Ishikawa (cell line): ENCODE measurements at regions not wholly inside any gene's neighbourhood (a gene's known extent, or its start where the extent isn't known, plus 50 kb on each side); places are given as distances from the start of the nearest gene placed in this dataset.

Experiments used
- CEBPB ChIP-seq: IDR thresholded peaks from 2 replicates; pipeline ENCODE4 v1.6.1; 2012
- CREB1 ChIP-seq: IDR thresholded peaks from 2 replicates; pipeline ENCODE4 v1.6.1; 2012; ENCODE audit warnings: low read depth
- EP300 ChIP-seq: IDR thresholded peaks from 2 replicates; pipeline ENCODE4 v1.6.1; 2012; ENCODE audit warnings: borderline replicate concordance
- RAD21 ChIP-seq: IDR thresholded peaks from 2 replicates; pipeline ENCODE4 v1.6.1; 2012; ENCODE audit warnings: low read depth
- YY1 ChIP-seq: IDR thresholded peaks from 2 replicates; pipeline ENCODE4 v1.6.1; 2012; ENCODE audit warnings: low read depth
- TF ChIP-seq, protein P1 (sequence below): IDR thresholded peaks from 2 replicates; pipeline ENCODE4 v1.6.1; 2012; ENCODE audit warnings: low read depth, mild to moderate bottlenecking
- TF ChIP-seq, protein P2 (sequence below): IDR thresholded peaks from 2 replicates; pipeline ENCODE4 v1.6.1; 2012

DNA sequence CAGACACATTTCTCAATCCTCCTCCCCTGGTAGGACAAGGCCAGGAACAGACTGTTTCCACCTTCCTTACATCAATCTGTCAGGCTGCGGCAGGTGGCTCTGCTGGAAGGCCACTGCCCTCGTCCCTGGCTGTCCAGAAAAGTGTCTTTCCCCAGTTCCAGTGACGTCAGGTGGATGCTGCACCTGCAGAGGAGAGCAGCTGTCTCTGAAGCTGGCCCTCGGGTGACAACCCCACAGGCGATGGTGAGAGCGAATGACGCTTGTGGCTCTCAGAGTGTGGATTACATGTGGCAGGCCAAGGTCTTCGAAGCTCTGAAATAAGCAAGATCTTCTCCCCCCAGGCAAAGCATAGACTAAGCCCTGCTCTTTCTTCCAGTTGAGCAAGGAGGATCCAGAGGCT is 146.9 kb upstream of the RET start:
- TF ChIP-seq CREB1, result no peak
- no peak for TF ChIP-seq RAD21
- TF ChIP-seq, protein P1, sequence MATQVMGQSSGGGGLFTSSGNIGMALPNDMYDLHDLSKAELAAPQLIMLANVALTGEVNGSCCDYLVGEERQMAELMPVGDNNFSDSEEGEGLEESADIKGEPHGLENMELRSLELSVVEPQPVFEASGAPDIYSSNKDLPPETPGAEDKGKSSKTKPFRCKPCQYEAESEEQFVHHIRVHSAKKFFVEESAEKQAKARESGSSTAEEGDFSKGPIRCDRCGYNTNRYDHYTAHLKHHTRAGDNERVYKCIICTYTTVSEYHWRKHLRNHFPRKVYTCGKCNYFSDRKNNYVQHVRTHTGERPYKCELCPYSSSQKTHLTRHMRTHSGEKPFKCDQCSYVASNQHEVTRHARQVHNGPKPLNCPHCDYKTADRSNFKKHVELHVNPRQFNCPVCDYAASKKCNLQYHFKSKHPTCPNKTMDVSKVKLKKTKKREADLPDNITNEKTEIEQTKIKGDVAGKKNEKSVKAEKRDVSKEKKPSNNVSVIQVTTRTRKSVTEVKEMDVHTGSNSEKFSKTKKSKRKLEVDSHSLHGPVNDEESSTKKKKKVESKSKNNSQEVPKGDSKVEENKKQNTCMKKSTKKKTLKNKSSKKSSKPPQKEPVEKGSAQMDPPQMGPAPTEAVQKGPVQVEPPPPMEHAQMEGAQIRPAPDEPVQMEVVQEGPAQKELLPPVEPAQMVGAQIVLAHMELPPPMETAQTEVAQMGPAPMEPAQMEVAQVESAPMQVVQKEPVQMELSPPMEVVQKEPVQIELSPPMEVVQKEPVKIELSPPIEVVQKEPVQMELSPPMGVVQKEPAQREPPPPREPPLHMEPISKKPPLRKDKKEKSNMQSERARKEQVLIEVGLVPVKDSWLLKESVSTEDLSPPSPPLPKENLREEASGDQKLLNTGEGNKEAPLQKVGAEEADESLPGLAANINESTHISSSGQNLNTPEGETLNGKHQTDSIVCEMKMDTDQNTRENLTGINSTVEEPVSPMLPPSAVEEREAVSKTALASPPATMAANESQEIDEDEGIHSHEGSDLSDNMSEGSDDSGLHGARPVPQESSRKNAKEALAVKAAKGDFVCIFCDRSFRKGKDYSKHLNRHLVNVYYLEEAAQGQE, result no peak
- TF ChIP-seq, protein P2, sequence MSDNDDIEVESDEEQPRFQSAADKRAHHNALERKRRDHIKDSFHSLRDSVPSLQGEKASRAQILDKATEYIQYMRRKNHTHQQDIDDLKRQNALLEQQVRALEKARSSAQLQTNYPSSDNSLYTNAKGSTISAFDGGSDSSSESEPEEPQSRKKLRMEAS, result no peak
- TF ChIP-seq CEBPB, result no peak
- TF ChIP-seq YY1, result no peak
- TF ChIP-seq EP300, result no peak
